ENCODE measurements at regions not wholly inside any gene's neighbourhood (a gene's known extent, or its start where the extent isn't known, plus 50 kb on each side); places are given as distances from the start of the nearest gene placed in this dataset.
"Not testable (repeated sequence)": the region's sequence is repeated elsewhere in the genome, so short reads cannot be mapped to it uniquely, and the experiment has no call there.

GRCh38 chr2:145798419-145798818, 1278.5 kb upstream of the ZEB2 start:
- no peak for DNase-seq

- no peak for DNase-seq
Measured at GRCh38 chr2:145797692-145798091, 1277.8 kb upstream of the ZEB2 start.

GRCh38 chr2:145792745-145793144, 1272.8 kb upstream of the ZEB2 start:
- DNase-seq: no peak

DNA sequence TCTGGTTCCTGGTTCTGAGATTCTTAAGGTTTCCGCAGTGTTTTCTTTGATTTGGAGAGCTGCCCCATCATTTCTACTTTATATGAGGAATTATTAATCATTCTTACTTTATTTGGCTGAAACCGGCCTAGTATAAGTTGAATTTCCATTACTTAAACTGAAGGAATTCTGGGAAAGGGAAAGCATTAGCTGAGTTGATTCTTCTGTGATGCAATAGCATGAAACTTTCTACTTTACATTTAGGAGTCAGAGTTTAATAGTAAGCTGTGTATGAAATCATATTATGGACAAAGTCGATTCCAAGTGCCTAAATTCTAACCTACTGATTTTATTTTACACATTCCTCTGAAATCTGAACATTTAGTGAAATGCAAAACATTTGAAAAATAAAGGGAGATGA, 1269.7 kb upstream of the ZEB2 start:
- no peak for DNase-seq

DNA sequence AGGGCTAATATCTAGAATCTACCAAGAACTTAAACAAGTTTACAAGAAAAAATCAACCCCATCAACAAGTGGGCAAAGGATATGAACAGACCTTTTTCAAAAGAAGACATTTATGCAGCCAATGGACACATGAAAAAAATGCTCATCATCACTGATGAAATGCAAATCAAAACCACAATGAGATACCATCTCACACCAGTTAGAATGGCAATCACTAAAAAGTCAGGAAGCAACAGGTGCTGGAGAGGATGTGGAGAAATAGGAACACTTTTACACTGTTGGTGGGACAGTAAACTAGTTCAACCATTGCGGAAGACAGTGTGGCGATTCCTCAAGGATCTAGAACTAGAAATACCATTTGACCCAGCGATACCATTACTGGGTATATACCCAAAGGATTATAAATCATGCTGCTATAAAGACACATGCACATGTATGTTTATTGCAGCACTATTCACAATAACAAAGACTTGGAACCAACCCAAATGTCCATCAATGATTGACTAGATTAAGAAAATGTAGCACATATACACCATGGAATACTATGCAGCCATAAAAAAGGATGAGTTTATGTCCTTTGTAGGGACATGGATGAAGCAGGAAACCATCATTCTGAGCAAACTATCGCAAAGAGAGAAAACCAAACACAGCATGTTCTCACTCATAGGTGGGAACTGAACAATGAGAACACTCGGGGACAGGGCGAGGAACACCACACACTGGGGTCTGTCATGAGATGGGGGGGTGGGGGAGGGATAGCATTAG, 1267.9 kb upstream of the ZEB2 start:
- DNase-seq: not testable (repeated sequence)

GRCh38 chr2:145782607-145783006, 1262.7 kb upstream of the ZEB2 start:
- not testable (repeated sequence) for DNase-seq

GRCh38 chr2:145777914-145778313, 1258.0 kb upstream of the ZEB2 start:
- DNase-seq: no peak

DNA sequence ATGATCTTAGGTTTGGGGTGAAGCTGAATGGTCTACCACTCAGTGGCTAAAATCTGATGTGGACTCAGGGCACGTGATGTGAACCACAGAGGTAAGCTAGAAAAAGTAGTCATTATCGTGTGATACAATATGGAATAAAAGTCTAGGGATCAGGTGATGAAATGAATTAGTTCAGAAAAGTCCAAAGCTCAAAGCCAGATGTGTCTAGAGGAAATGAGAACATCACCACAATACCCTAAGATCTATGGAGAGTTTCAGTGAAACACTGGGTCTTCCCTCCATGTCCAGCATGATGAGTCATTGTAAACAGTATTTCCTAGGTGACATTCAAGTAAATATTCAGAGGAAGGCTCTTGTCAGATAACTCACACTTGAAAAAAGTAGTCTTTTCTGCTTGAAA, 1257.4 kb upstream of the ZEB2 start:
- DNase-seq: no peak

DNA sequence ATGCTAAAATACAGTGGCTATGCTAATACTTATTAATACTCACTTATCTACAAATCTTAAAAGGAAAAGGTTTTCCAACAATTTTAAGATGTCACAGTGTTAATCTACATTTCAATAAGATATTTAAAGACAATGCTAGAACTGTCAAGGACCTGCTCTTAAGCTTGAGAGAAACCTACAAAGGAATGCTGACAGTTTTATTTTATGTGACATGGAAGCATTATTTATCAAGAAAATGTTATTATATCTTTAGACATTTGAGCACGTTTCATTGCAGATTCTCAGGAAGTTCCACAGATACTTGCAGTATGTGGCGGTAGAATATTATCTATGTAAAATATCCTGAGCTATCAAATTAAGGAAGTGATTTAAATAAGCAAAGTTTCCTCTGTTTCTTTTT, 1255.7 kb upstream of the ZEB2 start:
- DNase-seq: no peak

- no peak for DNase-seq
Measured at GRCh38 chr2:145771525-145771924, 1251.6 kb upstream of the ZEB2 start.

DNA sequence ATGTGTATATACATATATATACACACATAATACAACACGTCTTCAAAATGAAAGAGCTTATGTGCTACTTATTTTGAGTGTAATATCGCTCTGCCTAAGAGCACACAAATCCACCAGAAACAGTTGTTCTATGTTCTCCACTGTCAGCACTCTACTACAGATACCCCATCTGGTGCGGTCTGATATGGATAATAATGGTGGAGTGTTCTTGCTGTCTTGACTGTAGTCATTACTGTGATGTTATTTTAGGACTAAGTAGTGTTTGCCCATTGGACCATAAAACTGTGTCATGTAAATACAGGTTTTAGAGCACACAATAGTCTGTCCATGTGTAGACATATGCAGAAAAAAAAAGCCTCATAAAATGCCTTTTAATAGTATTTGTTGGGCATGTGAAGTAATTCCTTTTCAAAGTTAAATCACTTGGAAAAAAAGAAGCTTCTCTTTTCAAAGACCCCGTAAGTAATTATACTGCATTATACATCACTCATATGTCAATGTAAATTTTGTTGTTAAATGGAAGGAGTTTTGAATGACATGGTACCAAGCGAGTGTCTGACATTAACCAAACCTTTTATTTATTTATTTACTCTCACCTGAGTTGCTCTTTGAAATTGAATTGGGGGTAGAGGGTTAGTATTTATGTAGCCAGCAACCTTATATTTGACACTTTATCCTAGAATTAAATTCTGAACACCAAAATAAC, 1249.2 kb upstream of the ZEB2 start:
- DNase-seq: no peak

GRCh38 chr2:145765874-145766273, 1246.0 kb upstream of the ZEB2 start:
- no peak for DNase-seq

- no peak for DNase-seq
Measured at GRCh38 chr2:145764631-145765030, 1244.7 kb upstream of the ZEB2 start.

GRCh38 chr2:145760781-145761649, 1241.1 kb upstream of the ZEB2 start:
- DNase-seq: no peak

- no peak for DNase-seq
Measured at GRCh38 chr2:145759228-145759915, 1239.5 kb upstream of the ZEB2 start.

- no peak for DNase-seq
Measured at GRCh38 chr2:145757503-145758246, 1237.8 kb upstream of the ZEB2 start.

- DNase-seq: no peak
Measured at GRCh38 chr2:145755019-145755837, 1235.3 kb upstream of the ZEB2 start.

GRCh38 chr2:145753966-145754365, 1234.0 kb upstream of the ZEB2 start:
- no peak for DNase-seq

DNA sequence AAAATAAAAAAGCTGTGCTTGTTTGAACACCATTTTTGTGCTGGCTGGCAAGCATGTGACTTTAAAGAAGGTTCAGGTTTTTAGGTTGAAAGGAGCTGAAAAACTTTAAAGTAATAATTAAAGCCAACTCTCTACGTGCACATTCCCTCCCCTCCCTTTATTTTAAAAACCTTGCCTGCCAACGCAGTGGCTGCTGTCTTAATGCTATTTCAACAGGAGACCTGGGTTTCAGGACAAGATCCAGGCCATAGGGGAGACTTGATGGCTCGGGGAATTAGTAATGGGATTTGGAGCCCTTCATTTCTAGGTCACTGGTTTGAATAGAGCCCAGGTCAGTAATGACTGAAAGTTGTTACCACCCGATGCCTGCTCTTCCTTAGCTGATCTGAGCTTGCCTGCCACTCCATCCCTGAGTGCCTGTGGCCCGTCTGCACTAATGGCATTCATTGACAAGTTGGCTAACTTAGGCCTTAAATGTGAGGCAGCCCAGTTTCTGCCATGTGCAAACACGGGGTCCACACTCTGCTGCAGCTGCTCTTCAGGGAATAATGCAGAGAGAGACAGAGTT, 1233.2 kb upstream of the ZEB2 start:
- no peak for DNase-seq

- DNase-seq: no peak
Measured at GRCh38 chr2:145752091-145752806, 1232.3 kb upstream of the ZEB2 start.
